ENCODE measurements at regions not wholly inside any gene's neighbourhood (a gene's known extent, or its start where the extent isn't known, plus 50 kb on each side); places are given as distances from the start of the nearest gene placed in this dataset.

DNA sequence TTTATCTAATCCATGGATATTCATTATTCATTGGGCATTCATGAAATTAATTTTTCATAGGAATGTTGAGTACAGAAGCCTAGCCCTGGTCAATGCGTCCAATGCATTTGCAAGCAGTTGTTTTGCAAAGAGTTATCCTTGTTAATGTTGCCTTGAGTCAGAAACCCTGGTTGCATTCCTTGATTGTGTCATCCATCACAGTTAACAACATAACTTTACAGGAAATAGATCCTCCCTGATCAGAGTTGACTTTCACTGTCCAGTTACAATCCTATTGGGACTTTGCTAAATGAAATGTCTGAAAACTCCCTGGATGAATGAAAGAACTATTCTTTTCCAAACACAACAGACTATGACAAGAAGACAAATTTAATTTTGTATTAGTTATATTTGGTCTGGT, 924.3 kb upstream of the SLIT2 start:
- TF ChIP-seq, protein P1, sequence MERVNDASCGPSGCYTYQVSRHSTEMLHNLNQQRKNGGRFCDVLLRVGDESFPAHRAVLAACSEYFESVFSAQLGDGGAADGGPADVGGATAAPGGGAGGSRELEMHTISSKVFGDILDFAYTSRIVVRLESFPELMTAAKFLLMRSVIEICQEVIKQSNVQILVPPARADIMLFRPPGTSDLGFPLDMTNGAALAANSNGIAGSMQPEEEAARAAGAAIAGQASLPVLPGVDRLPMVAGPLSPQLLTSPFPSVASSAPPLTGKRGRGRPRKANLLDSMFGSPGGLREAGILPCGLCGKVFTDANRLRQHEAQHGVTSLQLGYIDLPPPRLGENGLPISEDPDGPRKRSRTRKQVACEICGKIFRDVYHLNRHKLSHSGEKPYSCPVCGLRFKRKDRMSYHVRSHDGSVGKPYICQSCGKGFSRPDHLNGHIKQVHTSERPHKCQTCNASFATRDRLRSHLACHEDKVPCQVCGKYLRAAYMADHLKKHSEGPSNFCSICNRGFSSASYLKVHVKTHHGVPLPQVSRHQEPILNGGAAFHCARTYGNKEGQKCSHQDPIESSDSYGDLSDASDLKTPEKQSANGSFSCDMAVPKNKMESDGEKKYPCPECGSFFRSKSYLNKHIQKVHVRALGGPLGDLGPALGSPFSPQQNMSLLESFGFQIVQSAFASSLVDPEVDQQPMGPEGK (CRISPR knock-in tag; IDR thresholded peaks at IDR 0.05; ENCODE audit: borderline replicate concordance): no peak
- no peak for TF ChIP-seq BACH2 (CRISPR knock-in tag; IDR thresholded peaks at IDR 0.05; ENCODE audit: borderline replicate concordance)
- no peak for TF ChIP-seq GLIS3 (CRISPR knock-in tag; IDR thresholded peaks at IDR 0.05)
- no peak for TF ChIP-seq ZNF70 (CRISPR knock-in tag; IDR thresholded peaks at IDR 0.05)
- no peak for TF ChIP-seq ZFP3 (CRISPR knock-in tag; IDR thresholded peaks at IDR 0.05)

Measured in SK-N-SH treated with all-trans-retinoic acid at 6 μM for 48 hours (cell line).